HG03354 (cell line): ENCODE measurements at regions not wholly inside any gene's neighbourhood (a gene's known extent, or its start where the extent isn't known, plus 50 kb on each side); places are given as distances from the start of the nearest gene placed in this dataset.
A peak's percentile ranks its signal among the peaks of the same experiment; 100 is the strongest.

Experiments
- ATAC-seq: cut with Tn5 transposase; IDR thresholded peaks from one replicate; pipeline ENCODE4 v1.9.1; 2021; ENCODE audit warnings: mild to moderate bottlenecking; ENCODE audit not compliant: unreplicated experiment, poor library complexity, severe bottlenecking

GRCh38 chr3:148280623-148281242, 417.0 kb upstream of the AGTR1 start:
- no peak for ATAC-seq

- ATAC-seq: no peak
Measured at GRCh38 chr3:148289159-148289558, 408.5 kb upstream of the AGTR1 start.

GRCh38 chr3:148297013-148297412, 400.7 kb upstream of the AGTR1 start:
- ATAC-seq: no peak

DNA sequence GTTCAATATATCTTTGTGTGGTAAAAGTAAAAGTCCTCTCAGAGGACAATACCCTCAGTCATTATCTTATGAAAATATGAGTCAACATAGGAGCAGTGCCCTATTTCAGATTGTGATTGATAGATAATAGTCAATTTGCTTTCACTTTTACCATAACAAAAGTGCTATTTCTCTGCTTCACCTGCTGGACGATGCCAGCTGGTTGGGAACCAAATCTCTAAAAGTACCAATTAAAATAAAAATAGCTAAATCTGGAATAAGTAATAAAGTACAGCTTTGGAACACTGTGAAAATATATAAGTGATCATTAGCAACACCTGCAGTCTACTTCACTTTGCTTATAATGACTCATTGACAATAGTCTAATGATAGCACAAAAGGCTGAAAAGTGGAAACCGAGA, 390.3 kb upstream of the AGTR1 start:
- ATAC-seq: peak; percentile 85

DNA sequence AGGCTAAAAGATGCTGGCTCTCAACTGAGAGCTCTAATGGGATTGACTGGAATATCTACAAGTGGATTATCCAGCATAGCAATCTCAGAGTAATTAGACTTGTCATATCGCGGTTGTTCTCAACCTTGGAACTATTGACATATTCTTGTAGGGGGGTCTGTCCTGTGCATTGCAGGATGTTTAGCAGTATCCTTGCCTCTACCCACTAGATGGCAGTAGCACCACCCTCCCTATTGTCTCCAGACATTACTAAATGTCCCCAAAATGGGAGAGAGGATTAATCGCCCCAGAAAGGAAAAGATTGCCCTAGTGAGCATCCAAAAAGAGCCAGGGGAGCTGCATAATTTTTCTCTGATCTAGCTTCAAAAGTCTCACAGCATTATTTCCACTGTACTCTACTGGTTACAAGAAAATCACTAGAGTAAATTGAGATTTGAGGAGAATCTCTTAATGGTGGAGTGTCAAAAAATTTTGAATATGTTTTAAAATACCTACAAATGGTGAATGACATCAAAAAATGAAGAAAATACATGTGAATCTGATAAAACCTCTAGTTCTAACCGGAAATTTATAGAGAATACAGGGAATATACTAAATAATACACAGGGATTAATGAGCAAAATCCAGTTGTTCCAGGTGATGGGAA, 388.2 kb upstream of the AGTR1 start:
- peak; percentile 87 for ATAC-seq

DNA sequence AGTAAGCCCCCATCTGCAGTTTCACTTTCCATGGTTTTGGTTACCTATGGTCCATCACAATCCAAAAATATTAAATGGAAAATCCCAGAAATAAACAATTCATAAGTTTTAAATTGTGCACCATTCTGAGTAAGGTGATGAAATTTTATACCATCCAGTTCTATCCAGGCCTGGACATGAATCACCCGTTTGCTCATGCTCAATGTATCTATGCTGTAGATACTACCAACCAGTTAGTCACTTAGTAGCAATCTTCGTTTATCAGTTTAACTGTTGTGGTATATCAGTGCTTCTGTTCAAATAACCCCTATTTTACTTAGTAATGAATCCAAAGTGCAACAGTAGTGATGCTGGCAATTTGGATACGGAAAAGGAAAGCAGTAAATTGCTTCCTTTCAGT, 381.9 kb upstream of the AGTR1 start:
- no peak for ATAC-seq

- no peak for ATAC-seq
Measured at GRCh38 chr3:148318240-148318639, 379.5 kb upstream of the AGTR1 start.

- peak; percentile 93 for ATAC-seq
Measured at GRCh38 chr3:148319161-148319915, 378.4 kb upstream of the AGTR1 start.

DNA sequence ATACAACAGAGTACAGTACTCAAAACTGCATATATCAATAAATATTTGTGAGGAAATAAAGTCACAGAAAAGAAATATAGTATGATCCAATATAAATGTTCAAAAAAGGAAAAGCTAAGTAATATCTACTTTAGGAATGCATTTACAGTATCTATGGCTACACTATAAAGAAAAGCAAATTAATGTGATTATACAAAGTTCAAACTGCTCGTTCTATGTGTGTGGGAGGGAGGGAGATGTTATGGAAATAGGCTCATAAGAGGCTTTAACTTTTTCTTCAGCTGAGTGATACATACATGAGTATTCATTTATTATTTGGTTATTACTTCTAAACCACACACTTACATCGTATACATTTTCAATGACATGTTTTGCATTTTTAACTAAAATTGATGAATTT, 377.7 kb upstream of the AGTR1 start:
- no peak for ATAC-seq

DNA sequence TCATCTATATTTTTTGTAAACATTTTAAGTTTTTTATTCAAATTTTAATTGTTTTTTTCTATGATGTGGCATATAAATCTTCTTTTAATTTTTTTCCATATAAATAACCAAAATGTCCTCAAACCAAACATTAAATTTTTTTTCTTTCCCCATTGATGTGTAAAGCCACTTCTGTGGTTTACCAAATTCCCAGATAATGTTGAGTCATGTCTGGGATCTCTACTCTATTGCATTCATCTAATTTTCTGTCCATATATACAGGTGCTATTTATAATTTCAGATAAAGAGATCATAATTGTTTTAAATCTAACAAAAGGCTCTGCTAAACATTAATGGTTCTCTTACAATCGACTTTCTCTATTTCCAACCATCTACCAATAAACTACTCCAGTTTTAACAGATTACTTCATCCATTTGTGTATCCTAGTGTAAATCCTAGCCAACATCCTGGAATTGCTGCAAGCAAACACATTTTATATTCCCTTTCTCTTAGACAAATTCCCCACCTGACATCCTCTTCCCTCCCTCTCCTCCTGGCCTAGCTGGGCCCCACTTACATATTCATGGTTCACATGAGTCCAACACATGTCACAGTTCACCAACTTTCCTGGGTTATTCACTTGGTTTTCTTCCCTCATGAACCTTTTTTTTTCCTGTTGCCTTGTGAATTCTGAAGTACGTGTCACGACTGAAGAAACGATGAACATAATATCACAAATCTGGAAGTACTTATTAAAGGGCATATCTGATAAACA, 368.0 kb upstream of the AGTR1 start:
- ATAC-seq: no peak

DNA sequence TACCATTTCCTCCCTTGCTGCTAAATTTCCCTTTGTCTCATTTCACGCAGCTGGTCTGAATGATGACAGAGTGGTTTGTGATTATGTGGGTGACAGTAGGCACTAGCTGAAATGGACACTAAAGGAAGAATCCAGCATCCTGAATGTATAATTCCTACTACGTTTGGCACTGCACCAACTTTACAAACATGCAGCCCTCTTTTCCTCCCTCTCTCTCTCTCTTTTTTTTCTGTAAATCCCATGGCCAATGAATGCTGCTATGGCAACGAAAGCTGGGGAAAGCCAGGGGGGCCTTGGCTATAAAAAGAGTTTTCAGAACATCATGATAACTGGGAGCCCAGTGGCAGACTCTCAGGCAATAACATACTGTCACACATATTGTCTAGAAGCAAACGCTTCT, 367.2 kb upstream of the AGTR1 start:
- ATAC-seq: no peak

- ATAC-seq: peak; percentile 48
Measured at GRCh38 chr3:148331081-148331846, 366.4 kb upstream of the AGTR1 start.

DNA sequence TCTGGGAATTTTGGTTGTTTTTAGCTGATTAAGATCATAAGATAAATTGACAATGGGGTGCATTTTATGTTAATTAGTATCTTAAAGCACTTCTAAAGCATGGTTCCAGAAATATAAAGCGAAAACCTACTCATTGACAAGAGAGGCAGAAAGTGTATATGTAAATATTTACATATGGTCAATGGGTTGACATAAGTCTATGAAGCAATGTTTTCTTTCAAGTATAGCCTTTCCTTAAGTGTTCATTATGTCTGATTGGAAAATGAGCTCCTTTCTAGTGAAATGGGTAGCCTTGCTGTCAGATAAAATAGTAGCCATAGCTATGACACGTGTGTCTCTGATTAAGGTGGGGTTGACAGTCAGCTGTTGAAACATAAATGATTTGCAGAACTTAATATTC, 365.2 kb upstream of the AGTR1 start:
- no peak for ATAC-seq

- no peak for ATAC-seq
Measured at GRCh38 chr3:148333091-148333490, 364.6 kb upstream of the AGTR1 start.

GRCh38 chr3:148335612-148336011, 362.1 kb upstream of the AGTR1 start:
- no peak for ATAC-seq

DNA sequence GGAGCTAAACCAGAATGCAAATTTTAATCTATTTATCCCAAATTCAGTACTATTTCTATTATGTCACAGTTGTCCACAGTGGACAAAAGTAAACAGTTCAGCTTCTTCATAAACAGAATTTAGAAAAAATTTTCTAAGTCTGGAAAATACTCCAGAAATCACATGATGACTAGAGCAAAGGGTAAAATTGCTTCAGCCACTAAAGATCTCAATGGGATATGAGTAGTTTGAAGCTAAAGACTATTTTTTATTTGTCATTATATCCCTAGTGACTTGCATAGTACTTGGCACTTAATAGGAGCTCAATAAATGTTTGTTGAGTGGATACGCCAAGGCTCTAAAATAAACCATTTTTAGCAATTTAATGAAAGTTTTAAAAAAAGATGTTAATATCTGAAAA, 354.3 kb upstream of the AGTR1 start:
- no peak for ATAC-seq

DNA sequence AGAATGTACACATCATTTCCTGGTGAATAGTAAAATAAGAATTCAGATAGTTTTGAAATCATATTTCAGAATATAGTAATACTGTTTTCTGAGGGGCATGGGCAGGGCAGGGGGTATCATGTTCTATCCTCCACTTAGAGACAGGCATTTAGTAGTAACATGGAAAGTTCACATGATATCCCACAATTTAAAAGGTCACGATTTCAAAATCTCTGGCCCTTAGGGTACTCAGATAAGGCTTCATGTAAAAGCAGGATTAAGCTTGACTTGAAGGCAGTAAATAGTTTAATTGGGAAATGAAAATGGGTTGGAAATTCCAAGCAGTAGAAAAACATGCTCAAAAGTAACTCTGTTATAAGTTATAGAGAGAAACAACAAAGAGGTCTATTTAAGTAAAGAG, 353.2 kb upstream of the AGTR1 start:
- no peak for ATAC-seq

DNA sequence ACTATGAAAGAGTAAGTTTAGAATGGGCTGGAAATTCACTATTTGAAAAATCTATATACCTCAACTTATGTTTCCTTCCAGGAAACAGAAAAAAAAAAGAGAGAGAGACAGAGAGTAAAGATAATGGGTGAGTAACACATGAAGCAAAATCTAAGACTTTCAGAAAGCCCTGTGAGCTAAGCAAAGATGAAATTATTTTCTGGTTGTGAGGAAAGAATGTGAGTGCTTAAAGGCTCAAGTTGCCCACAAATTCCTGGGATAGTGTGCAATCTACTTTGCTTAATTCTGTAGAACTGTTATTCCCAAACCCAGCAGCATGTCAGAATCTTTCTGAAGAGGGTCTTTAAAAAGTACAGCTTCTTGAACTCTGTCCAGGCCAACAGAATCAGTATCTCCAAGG, 337.7 kb upstream of the AGTR1 start:
- no peak for ATAC-seq

- no peak for ATAC-seq
Measured at GRCh38 chr3:148366743-148367410, 330.8 kb upstream of the AGTR1 start.
